H9 (cell line): ENCODE measurements at regions not wholly inside any gene's neighbourhood (a gene's known extent, or its start where the extent isn't known, plus 50 kb on each side); places are given as distances from the start of the nearest gene placed in this dataset.

Experiments
- DNase-seq: peaks from one replicate; pipeline ENCODE4 v3.0.0-alpha.2; 2017
- H2AFZ ChIP-seq: one replicate; pipeline ENCODE4 v1.6.1; 2013; ENCODE audit warnings: mild to moderate bottlenecking, low read length, control low read depth, moderate library complexity
- H2AK5ac ChIP-seq: 2 replicates; pipeline ENCODE4 v1.6.1; 2013; ENCODE audit warnings: low read length, control low read depth, mixed read lengths; ENCODE audit not compliant: insufficient read length
- H2BK120ac ChIP-seq: one replicate; pipeline ENCODE4 v1.6.1; 2013; ENCODE audit warnings: low read depth, mild to moderate bottlenecking, low read length, control low read depth, inconsistent platforms; ENCODE audit not compliant: poor library complexity, severe bottlenecking
- H2BK12ac ChIP-seq: 2 replicates; pipeline ENCODE4 v1.6.1; 2013; ENCODE audit warnings: low read length, control low read depth, mixed read lengths, low read depth; ENCODE audit not compliant: insufficient read length
- H2BK15ac ChIP-seq: 2 replicates; pipeline ENCODE4 v1.6.1; 2013; ENCODE audit warnings: low read depth, low read length, control low read depth
- H2BK20ac ChIP-seq: one replicate; pipeline ENCODE4 v1.6.1; 2013; ENCODE audit warnings: low read depth, mild to moderate bottlenecking, low read length, control low read depth, inconsistent platforms; ENCODE audit not compliant: poor library complexity, severe bottlenecking
- H2BK5ac ChIP-seq: 2 replicates; pipeline ENCODE4 v1.6.1; 2013; ENCODE audit warnings: low read length, control low read depth, mixed read lengths; ENCODE audit not compliant: insufficient read length
- H3K14ac ChIP-seq: 2 replicates; pipeline ENCODE4 v1.6.1; 2013; ENCODE audit warnings: low read length, control low read depth; ENCODE audit not compliant: insufficient read depth
- H3K18ac ChIP-seq: 2 replicates; pipeline ENCODE4 v1.6.1; 2013; ENCODE audit warnings: low read depth, mild to moderate bottlenecking, mixed read lengths, low read length, control low read depth; ENCODE audit not compliant: insufficient read length
- H3K23ac ChIP-seq: 2 replicates; pipeline ENCODE4 v1.6.1; 2013; ENCODE audit warnings: low read length, control low read depth, mixed read lengths, low read depth; ENCODE audit not compliant: insufficient read length
- H3K23me2 ChIP-seq: 2 replicates; pipeline ENCODE4 v1.6.1; 2013; ENCODE audit warnings: low read depth, mild to moderate bottlenecking, mixed read lengths, low read length, control low read depth; ENCODE audit not compliant: insufficient read length, poor library complexity, severe bottlenecking
- H3K27ac ChIP-seq: 2 replicates; pipeline ENCODE4 v1.5.1; 2013; ENCODE audit warnings: low read length, control low read depth, mixed read lengths, low read depth; ENCODE audit not compliant: insufficient read length
- H3K27me3 ChIP-seq: 2 replicates; pipeline ENCODE4 v1.6.1; 2013; ENCODE audit warnings: low read length, control low read depth, inconsistent platforms; ENCODE audit not compliant: insufficient read depth
- H3K4ac ChIP-seq: 2 replicates; pipeline ENCODE4 v1.6.1; 2013; ENCODE audit warnings: low read depth, mild to moderate bottlenecking, control low read depth, inconsistent platforms, low read length, moderate library complexity
- H3K4me1 ChIP-seq: 2 replicates; pipeline ENCODE4 v1.6.1; 2013; ENCODE audit warnings: low read length, control low read depth, inconsistent platforms; ENCODE audit not compliant: insufficient read depth
- H3K4me2 ChIP-seq: 2 replicates; pipeline ENCODE4 v1.6.1; 2013; ENCODE audit warnings: low read length, control low read depth, mixed read lengths; ENCODE audit not compliant: insufficient read length, insufficient read depth
- H3K56ac ChIP-seq: 2 replicates; pipeline ENCODE4 v1.6.1; 2013; ENCODE audit warnings: low read depth, mild to moderate bottlenecking, mixed read lengths, low read length, control low read depth; ENCODE audit not compliant: insufficient read length
- H3K79me1 ChIP-seq: 2 replicates; pipeline ENCODE4 v1.6.1; 2013; ENCODE audit warnings: low read depth, mild to moderate bottlenecking, moderate library complexity, low read length, control low read depth, inconsistent platforms; ENCODE audit not compliant: insufficient read depth, poor library complexity, severe bottlenecking
- H3K79me2 ChIP-seq: 2 replicates; pipeline ENCODE4 v1.6.1; 2013; ENCODE audit warnings: low read length, control low read depth, inconsistent platforms; ENCODE audit not compliant: insufficient read depth
- H3K9ac ChIP-seq: 2 replicates; pipeline ENCODE4 v1.6.1; 2013; ENCODE audit warnings: low read length, control low read depth, mixed read lengths; ENCODE audit not compliant: insufficient read length; ENCODE audit errors: extremely low read depth
- H3K9me3 ChIP-seq: one replicate; pipeline ENCODE4 v1.6.1; 2013; ENCODE audit warnings: low read depth, low read length, inconsistent platforms; ENCODE audit not compliant: control insufficient read depth
- H3T11ph ChIP-seq: one replicate; pipeline ENCODE4 v1.6.1; 2013; ENCODE audit warnings: mild to moderate bottlenecking, low read length, control low read depth, inconsistent platforms
- H4K20me1 ChIP-seq: one replicate; pipeline ENCODE4 v1.6.1; 2013; ENCODE audit not compliant: control insufficient read depth, insufficient read length, insufficient read depth
- H4K5ac ChIP-seq: 2 replicates; pipeline ENCODE4 v1.6.1; 2013; ENCODE audit warnings: low read depth, mild to moderate bottlenecking, mixed read lengths, low read length, control low read depth; ENCODE audit not compliant: insufficient read length
- H4K8ac ChIP-seq: replicated peaks from 2 replicates; pipeline ENCODE4 v1.6.1; 2013; ENCODE audit warnings: low read length, control low read depth, mixed read lengths, low read depth; ENCODE audit not compliant: insufficient read length
- H4K91ac ChIP-seq: 2 replicates; pipeline ENCODE4 v1.6.1; 2013; ENCODE audit warnings: low read depth, mild to moderate bottlenecking, moderate library complexity, mixed read lengths, low read length, control low read depth; ENCODE audit not compliant: insufficient read length
- H3K27ac Mint-ChIP-seq, 3 experiments: 2 replicates in 2 of 3; 3 replicates in 1 of 3; pipeline ENCODE4 v1.8.0; 2020 to 2021; ENCODE audit warnings: mixed read lengths in 3 of 3, mild to moderate bottlenecking in 1 of 3, moderate library complexity in 1 of 3
- H3K27me3 Mint-ChIP-seq: 2 replicates; pipeline ENCODE4 v1.8.0; 2021; ENCODE audit warnings: low read depth, mild to moderate bottlenecking, moderate library complexity, mixed read lengths
- H3K36me3 Mint-ChIP-seq, 3 experiments: 2 replicates in 2 of 3; 3 replicates in 1 of 3; pipeline ENCODE4 v1.8.0; 2020 to 2021; ENCODE audit warnings: low read depth in 3 of 3, mixed read lengths in 3 of 3; ENCODE audit not compliant: insufficient read depth in 1 of 3
- H3K4me1 Mint-ChIP-seq, 2 experiments: 2 replicates each; pipeline ENCODE4 v1.8.0; 2020; ENCODE audit warnings: mixed read lengths in 2 of 2
- H3K4me3 Mint-ChIP-seq, 2 experiments: 2 replicates in 1 of 2; 3 replicates in 1 of 2; pipeline ENCODE4 v1.8.0; 2020 to 2021; ENCODE audit warnings: mild to moderate bottlenecking in 2 of 2, mixed read lengths in 2 of 2, moderate library complexity in 1 of 2
- H3K9me3 Mint-ChIP-seq, 2 experiments: 2 replicates in 1 of 2; 3 replicates in 1 of 2; pipeline ENCODE4 v1.8.0; 2020; ENCODE audit warnings: mild to moderate bottlenecking in 2 of 2, mixed read lengths in 2 of 2, moderate library complexity in 1 of 2
- CTCF ChIP-seq: fragments of 200-600 bp; sonication (generic); conservative IDR thresholded peaks from 3 replicates; pipeline ENCODE4 v1.8.0; 2021; ENCODE audit warnings: antibody characterized with exemption, mild to moderate bottlenecking
- WGBS: extraction: QIAGEN DNeasy Blood & Tissue Kit; methylation state at CpG from one replicate; pipeline ENCODE4 v1.1.7; 2013; ENCODE audit warnings: missing lambda C conversion rate, low lambda C conversion rate, mixed read lengths; ENCODE audit not compliant: insufficient read length; ENCODE audit errors: extremely low coverage; 5-methylcytosine and 5-hydroxymethylcytosine counted together

- H3K23me2 ChIP-seq, result no peaks in the 10 kb centered on the region
- TF ChIP-seq CTCF, result no peak
- H3K9me3 ChIP-seq, result no peaks in the 10 kb centered on the region
- no peak for DNase-seq
- no peak overlapping the region for H2AK5ac ChIP-seq
- H2BK20ac ChIP-seq, result no peak overlapping the region
- no peak overlapping the region for H3K14ac ChIP-seq
- no peak overlapping the region for H2BK5ac ChIP-seq
- no peak overlapping the region for H3K27ac ChIP-seq
- H4K20me1 ChIP-seq, result no peaks in the 10 kb centered on the region
- no peak overlapping the region for H3K9ac ChIP-seq
- H2BK12ac ChIP-seq, result no peak overlapping the region
- no peak overlapping the region for H4K5ac ChIP-seq
- no peaks in the 10 kb centered on the region for H3K79me2 ChIP-seq
- no peak overlapping the region for H4K91ac ChIP-seq
- H4K8ac ChIP-seq, result no peak overlapping the region
- no peak overlapping the region for H3T11ph ChIP-seq
- no peaks in the 10 kb centered on the region for H3K4me1 ChIP-seq
- peaks cover 0 to 1% (median 0%) of the 10 kb centered on the region in 3 experiments; a peak in 1 of 7 replicates for H3K36me3 Mint-ChIP-seq
- H3K27me3 Mint-ChIP-seq, result peaks cover 3% of the 10 kb centered on the region
- H3K27me3 ChIP-seq, result no peaks in the 10 kb centered on the region
- H3K23ac ChIP-seq, result no peak overlapping the region
- H3K56ac ChIP-seq, result no peak overlapping the region
- H3K79me1 ChIP-seq, result no peaks in the 10 kb centered on the region
- no peak overlapping the region for H3K27ac Mint-ChIP-seq
- no peak overlapping the region for H3K4ac ChIP-seq
- no peak overlapping the region for H3K4me3 Mint-ChIP-seq
- no peak overlapping the region for H2BK15ac ChIP-seq
- peaks cover 10 to 17% of the 10 kb centered on the region in 2 experiments for H3K4me1 Mint-ChIP-seq
- no peak overlapping the region for H3K4me2 ChIP-seq
- no peak overlapping the region for H3K18ac ChIP-seq
- no CpG with 5 or more reads among the region's 1 CpG for WGBS
- no peak overlapping the region for H2AFZ ChIP-seq
- no peak overlapping the region for H2BK120ac ChIP-seq
- no peaks in the 10 kb centered on the region for H3K9me3 Mint-ChIP-seq
Measured at GRCh38 chr2:129864719-129865118, 114.7 kb upstream of the RAB6C start.
